ENCODE measurements at regions not wholly inside any gene's neighbourhood (a gene's known extent, or its start where the extent isn't known, plus 50 kb on each side); places are given as distances from the start of the nearest gene placed in this dataset.

GRCh38 chr3:159765860-159766294, 222.8 kb upstream of the IL12A start (continued):
- no peak for TF ChIP-seq MYNN (tag by site-specific recombination; IDR thresholded peaks at IDR 0.05; ENCODE audit: borderline replicate concordance)
- no peak for TF ChIP-seq YY2 (tag by site-specific recombination; IDR thresholded peaks at IDR 0.05)
- TF ChIP-seq ZNF184 (tag by site-specific recombination; IDR thresholded peaks at IDR 0.05) = no peak
- TF ChIP-seq ZFP3 (tag by site-specific recombination; IDR thresholded peaks at IDR 0.05; ENCODE audit: low read depth) = no peak
- 0 out of 2 replicates have a peak, but pooled peaks have one; percentile 44 for TF ChIP-seq ZSCAN30 (tag by site-specific recombination; IDR thresholded peaks at IDR 0.05)
- TF ChIP-seq GFI1B (tag by site-specific recombination; IDR thresholded peaks at IDR 0.05) = no peak
- no peak for TF ChIP-seq CTCF (tag by site-specific recombination; IDR thresholded peaks at IDR 0.05)
- no peak for TF ChIP-seq ZEB2 (tag by site-specific recombination; IDR thresholded peaks at IDR 0.05)
- TF ChIP-seq ZNF2 (tag by site-specific recombination; IDR thresholded peaks at IDR 0.05) = peak; percentile 96
- 0 out of 2 replicates have a peak, but pooled peaks have one; percentile 11 for TF ChIP-seq KLF8 (tag by site-specific recombination; IDR thresholded peaks at IDR 0.05)
- TF ChIP-seq BCL11A (tag by site-specific recombination; IDR thresholded peaks at IDR 0.05; ENCODE audit: low read depth) = no peak
- TF ChIP-seq ZNF837 (tag by site-specific recombination; IDR thresholded peaks at IDR 0.05) = no peak
- TF ChIP-seq ZNF785 (tag by site-specific recombination; IDR thresholded peaks at IDR 0.05) = no peak
- TF ChIP-seq ZXDB (tag by site-specific recombination; IDR thresholded peaks at IDR 0.05) = no peak

GRCh38 chr3:159766563-159767185, 222.0 kb upstream of the IL12A start:
- ChIA-PET CTCF (interaction anchor here (0.6 to 2.8 kb wide), 19 partner anchors 10 to 151 kb away, joined by 3 to 21 read pairs (median 4); no protein-coding TSS in a partner anchor), POLR2A (interaction anchor here (0.9 to 3.4 kb wide), 4 partner anchors 15 to 37 kb away, joined by 3 to 15 read pairs (median 5); no protein-coding TSS in a partner anchor)
- H3K9me3 ChIP-seq (ENCODE audit: control insufficient read depth, insufficient read depth, low read depth, low read length) = no peaks in the 10 kb centered on the region
- TF ChIP-seq ZNF791 (tag by site-specific recombination; IDR thresholded peaks at IDR 0.05) = peak; percentile 87
- no peak for TF ChIP-seq KLF7 (tag by site-specific recombination; IDR thresholded peaks at IDR 0.05; ENCODE audit: borderline replicate concordance)
- no peak for TF ChIP-seq ZNF311 (tag by site-specific recombination; IDR thresholded peaks at IDR 0.05; ENCODE audit: borderline replicate concordance)
- peak; percentile 22 for TF ChIP-seq ZNF366 (tag by site-specific recombination; conservative IDR thresholded peaks at IDR 0.05)
- peak; percentile 46; the same call in 1 of the 2 replicates for TF ChIP-seq ZNF600 (tag by site-specific recombination; IDR thresholded peaks at IDR 0.05)
- TF ChIP-seq IKZF3 (tag by site-specific recombination; IDR thresholded peaks at IDR 0.05) = peak; percentile 60
- H3K4me3 ChIP-seq (ENCODE audit: low read depth, low read length) = peak overlapping the region; percentile 67
- peaks cover 0 to 11% of the 10 kb centered on the region in 2 experiments; a peak in 1 of 3 replicates for H3K36me3 ChIP-seq (ENCODE audit: control insufficient read depth in 2 of 2, insufficient read depth in 1 of 2, low read length in 2 of 2)
- peaks cover 2% of the 10 kb centered on the region; the same call in 1 of the 2 replicates for H3K4me1 ChIP-seq (ENCODE audit: control insufficient read depth, insufficient read depth, low read length)
- no peak overlapping the region for H3K27ac ChIP-seq (ENCODE audit: extremely low read depth, low read depth, low read length)

- Histone ChIP-seq H3K4me1 (ENCODE audit: control insufficient read depth, insufficient read depth, low read length) (peaks cover 18% of the 10 kb centered on the region), H3K27ac (ENCODE audit: extremely low read depth, low read depth, low read length) (no peak overlapping the region), H3K4me3 (ENCODE audit: low read depth, low read length) (no peak overlapping the region), H3K36me3 (ENCODE audit: control insufficient read depth in 2 of 2, insufficient read depth in 1 of 2, low read length in 2 of 2) (peaks cover 0 to 11% of the 10 kb centered on the region in 2 experiments; a peak in 1 of 3 replicates), H3K9me3 (ENCODE audit: control insufficient read depth, insufficient read depth, low read depth, low read length) (no peaks in the 10 kb centered on the region)
- ChIA-PET POLR2A (no interaction called here), CTCF (interaction anchor here (0.6 to 0.9 kb wide), 3 partner anchors 28 to 577 kb away, joined by 3 to 4 read pairs (median 3); no protein-coding TSS in a partner anchor)
- TF ChIP-seq ZNF501 (tag by site-specific recombination; IDR thresholded peaks at IDR 0.05) (no peak), ZNF362 (tag by site-specific recombination; IDR thresholded peaks at IDR 0.05) (no peak), SP7 (tag by site-specific recombination; IDR thresholded peaks at IDR 0.05) (peak; percentile 87), PATZ1 (tag by site-specific recombination; IDR thresholded peaks at IDR 0.05) (no peak), ZNF747 (tag by site-specific recombination; IDR thresholded peaks at IDR 0.05) (no peak), ZNF837 (tag by site-specific recombination; IDR thresholded peaks at IDR 0.05) (no peak)
Measured at GRCh38 chr3:159770998-159771397, 217.6 kb upstream of the IL12A start.

Data from HEK293 (cell line).